Forelimb muscle (tissue), 1 donor: ENCODE measurements at regions not wholly inside any gene's neighbourhood (a gene's known extent, or its start where the extent isn't known, plus 50 kb on each side); places are given as distances from the start of the nearest gene placed in this dataset.
"Not testable (repeated sequence)": the region's sequence is repeated elsewhere in the genome, so short reads cannot be mapped to it uniquely, and the experiment has no call there.

Experiments used
- DNase-seq: peaks from one replicate; pipeline ENCODE4 v3.0.0-alpha.2; 2013; ENCODE audit warnings: low read depth

DNA sequence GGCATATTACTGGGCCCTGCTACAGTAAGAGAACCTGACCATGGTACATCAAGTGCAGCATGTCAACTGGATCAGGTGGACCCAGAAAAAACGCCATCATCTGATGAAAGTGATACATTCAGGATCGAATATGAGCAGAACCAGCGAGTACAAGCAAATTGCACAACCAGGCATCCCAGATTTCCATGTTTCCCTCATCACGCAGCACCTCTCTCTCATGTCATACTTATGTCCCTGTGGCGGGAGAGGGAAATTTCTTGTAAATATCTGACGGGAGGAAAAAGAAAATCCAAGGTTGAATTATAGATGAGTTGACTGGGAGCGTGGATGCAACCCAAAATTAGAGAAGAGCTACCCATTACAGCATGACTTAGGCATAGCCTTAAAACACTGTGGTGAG, 608.5 kb upstream of the FAT1 start:
- DNase-seq = no peak

DNA sequence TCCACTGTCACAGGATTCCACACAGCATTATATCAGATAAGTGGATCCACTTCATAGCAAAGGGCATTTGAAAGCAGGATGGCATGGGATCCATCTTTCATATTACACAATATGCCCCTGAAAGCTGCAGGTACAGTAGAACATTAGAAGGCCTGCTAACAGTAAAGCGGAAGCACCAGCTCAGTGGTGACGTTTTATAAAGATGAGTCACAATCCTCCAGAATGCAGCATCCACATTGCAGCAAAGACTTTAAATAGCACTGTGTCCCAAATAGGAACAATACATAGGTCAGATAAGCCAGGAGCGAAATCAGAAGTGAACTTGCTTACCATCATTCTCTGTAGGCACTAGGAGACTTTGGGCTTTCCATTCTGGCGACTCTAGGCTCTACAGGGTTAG, 609.5 kb upstream of the FAT1 start:
- no peak for DNase-seq

DNA sequence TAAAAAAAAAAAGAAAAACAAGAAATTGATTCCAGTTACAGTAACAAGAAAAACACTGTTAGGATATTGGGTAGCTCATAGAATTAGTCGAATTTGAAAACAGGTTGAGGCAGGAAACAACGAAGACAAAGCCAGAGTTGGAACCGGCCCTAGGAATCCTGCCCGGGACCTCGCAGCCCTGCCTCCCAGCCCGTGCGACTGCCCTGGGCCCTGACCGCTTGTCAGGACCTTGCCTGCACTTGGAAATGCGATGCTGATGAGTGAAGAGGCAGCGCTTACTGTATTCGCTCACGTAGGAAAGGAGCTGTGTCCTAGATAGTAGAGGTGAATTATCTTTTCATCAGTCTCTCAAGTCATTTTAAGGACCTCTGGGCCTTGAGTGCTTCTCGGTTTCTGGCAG, 611.7 kb upstream of the FAT1 start:
- no peak for DNase-seq

DNA sequence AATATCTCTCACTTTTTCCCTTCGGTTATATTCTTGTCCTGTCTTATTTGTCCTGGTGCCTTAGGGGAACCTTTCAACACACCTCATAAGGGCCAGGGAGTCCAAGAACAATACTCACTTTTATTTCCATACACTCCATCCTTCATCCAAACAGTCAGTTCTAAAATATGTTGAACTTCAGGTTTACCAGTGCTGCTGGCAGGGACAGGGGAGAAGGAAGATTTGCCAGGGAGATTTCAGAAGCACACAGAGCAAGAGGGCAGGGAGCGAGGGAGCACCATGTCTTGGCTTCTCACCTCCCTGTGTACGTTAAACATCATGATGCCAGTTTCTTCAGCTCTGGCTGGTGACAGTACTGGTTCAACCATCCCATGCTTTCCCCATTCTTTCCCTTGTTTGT, 631.1 kb upstream of the FAT1 start:
- no peak for DNase-seq

DNA sequence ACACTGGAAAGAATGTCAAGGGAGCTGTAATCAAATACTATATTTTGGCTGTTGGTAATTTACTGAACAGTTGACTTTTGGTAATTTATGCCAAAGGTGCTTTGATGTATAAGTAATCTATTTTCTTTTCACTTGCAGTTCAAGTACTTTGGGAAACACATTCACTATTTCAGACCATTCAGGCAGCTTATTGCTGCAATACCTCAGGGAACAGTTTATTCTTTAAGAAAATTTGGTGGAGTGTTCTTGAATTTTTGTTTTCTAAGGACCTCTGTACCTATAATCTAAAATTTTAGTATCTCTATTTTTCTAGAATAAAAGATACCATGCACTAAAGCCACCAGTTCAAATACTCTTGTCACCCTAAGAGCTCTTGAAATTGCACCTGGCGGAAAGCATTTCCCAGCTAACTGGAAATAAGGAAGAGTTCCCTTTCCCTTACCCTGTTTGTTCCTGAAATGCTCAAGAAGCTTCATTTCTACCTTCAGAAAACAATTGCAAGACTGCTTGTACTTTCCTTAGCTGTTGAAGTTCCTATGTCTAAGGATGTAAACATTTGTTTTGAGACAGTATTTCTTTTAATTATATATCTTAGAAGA, 633.5 kb upstream of the FAT1 start:
- DNase-seq = no peak

DNA sequence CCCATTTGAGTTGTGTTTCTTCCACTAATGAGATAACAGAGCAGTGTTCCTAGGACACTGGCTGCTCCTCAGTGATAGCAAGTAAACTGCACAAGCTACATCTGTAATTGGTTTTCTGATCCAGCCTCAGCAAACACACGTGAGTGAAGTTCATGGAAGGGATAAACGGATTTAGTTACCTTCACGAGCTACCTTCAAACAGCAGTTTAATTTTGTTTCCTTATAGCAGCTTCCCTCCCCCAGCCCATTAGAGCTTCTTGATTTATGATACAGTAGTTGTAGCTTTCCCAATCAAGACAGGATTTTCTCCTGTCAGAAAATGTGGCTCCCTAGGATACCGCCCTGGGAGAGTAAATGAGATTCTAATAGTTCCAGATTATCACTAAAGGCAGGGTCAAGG, 634.2 kb upstream of the FAT1 start:
- no peak for DNase-seq

DNA sequence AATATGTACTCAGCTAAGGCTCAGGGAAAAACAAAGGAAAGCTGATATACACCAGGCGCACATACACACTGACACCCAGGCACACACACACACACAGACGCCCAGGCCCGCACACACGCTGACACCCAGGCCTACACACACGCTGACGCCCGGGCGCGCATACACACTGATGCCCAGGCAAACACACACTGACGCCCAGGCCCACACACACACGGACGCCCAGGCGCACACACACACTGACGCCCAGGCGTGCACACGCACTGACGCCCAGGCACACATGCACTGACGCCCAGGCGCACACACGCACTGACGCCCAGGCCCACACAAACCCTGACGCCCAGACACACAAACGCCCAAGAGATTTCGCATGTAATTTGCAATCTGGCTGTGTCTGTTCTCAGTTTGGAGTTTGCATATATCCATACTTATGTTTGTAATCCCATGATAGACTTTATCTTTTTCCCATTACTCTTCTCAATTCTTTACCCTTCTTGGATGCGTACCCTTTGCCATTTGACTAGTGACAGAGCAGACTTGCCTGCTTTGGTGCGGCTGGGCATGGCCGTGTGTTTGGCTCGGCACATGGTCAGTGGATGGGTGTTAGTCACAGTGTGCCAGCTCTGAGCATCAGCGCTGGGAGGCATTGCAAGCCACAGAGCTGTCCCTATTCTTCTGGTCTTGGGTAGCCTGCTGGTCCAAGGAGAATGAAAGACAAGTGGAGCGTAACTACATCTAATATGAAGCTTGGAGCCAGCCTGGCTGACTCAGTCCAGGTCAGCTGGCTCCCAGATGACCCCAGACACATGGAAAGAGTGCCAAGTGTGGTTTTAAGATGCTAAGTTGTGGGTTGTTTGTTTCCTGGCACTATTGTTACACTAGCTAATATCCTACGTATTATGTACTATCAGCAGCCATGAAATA, 632.4 kb upstream of the ZFP42 start:
- no peak for DNase-seq

DNA sequence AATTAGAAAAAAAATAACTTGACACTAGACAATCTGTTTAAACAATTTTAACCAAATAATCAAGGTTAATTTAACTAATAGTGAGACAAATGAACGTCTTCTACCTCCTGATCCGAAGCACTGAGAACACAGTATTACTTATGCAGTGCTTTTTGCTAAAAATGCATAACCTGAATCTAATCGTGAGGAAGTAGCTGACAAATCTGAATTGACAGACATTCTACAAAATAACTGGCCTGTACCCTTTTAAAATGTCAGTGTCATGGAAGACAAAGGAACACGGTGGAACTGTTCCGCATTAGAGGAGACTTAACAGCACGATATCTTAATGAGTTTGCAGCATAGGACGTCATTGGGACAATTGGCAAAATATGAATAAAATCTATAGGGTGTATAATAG, 631.2 kb upstream of the ZFP42 start:
- DNase-seq = no peak

DNA sequence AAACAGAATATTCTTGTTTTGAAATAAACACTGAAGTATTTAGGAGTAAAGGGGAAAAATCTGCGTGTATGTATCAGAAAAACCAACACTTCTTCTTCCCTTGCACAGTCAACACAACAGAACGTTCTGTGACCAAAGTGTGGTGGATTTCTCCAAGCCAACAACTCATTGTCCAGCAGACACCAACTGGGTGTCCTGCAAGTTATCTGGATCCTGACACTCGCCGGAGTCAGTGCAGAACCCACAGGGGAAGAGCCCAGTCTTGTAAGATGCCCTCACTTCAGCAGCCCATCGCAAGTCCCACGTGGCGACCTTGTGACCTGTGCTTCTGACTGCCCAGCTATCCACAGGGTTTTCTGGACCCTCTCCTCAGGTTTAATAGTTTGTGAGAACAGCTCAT, 630.7 kb upstream of the ZFP42 start:
- no peak for DNase-seq

DNA sequence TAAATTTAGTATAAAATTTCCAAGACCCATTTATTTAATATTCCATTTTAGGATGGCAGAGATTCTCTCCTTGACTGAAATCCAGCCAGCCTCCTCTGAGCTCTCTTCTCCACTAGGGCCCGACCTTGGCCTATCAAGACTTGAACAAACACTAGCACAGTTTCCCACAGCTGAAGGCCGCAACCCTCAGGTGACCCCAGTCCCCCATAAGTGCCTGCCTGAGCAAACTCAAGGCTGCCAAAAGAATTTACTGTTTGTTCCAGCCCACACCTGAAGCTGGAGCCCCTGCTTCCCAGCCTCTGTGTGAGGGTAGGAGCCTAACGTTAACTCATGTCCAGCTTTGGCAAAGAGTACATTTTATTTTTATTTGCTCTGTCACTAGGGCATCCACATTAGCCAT, 629.0 kb upstream of the ZFP42 start:
- no peak for DNase-seq

DNA sequence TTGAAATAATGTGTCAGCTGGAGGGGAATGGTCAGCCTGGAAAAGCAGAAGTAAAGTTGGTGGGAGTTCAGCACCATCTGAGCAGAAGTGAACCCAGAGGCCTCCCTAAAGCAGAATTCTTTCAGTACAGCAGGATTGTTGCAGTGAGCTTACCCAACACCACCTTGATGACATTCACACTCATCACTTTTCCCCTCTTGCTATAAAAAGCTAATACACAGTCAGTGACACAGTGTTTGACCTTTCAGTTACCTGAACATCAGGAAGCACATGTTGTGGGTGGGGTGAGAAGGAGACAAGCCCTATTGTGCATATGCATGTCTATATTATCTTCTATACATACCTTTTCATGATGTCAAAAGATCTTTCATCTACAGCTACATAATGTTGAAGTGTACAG, 624.7 kb upstream of the ZFP42 start:
- no peak for DNase-seq

DNA sequence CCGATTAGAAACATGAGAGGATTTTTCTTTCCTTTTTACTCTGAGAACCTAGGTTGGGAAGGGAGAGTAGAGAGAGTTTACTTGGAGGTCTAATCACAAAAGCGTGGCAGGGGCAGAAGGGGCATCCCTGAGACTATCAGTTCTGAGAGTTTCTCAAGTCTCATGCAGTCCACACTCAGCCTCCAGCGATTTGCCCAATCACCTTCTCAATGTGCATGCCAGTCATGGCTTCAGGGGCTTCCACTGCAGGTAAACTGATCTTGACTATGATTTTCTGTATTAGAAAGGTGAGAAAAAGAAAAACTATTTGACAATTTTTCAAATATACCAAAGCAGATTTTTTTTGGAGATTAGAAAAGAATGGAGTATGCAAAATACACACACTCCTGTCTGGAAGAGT, 617.1 kb upstream of the ZFP42 start:
- DNase-seq = no peak

DNA sequence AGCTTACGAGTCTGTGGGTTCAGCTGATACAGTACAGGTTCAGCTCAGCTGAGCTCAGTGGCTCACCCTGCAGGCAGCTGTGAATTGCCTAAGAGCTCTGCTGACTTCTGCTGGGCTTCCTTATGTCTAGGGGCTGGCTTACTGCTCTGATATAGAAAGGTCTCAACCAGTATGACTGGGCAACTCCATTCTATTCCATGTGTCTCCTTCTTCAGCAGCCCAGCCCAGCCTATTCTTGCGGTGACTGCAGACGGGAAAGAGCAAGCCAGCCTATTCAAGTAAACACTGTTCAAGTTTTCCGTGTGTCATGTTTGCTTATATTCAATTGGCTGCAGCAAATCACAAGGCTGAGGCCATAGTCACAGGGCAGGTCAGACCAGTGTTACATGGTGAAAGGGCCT, 615.4 kb upstream of the ZFP42 start:
- no peak for DNase-seq

DNA sequence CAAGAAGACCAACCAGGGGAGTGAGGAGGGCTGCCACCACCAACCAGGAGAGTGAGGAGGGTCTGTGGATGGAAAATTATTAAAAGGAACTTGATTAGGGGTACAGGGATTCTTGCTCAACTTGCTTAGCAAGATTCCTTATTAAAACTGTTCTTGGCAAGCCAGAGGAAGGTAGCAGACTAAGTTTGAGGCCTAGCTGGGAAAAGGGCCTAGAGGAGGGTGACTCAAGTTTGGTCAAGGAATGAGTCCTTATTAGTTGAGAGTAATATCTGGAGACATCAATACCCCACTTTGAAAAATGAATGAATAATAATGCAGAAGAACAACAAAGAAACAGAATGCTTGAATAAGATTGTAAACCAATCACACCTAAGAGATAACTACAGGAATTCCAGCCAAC, 612.4 kb upstream of the ZFP42 start:
- DNase-seq = no peak

DNA sequence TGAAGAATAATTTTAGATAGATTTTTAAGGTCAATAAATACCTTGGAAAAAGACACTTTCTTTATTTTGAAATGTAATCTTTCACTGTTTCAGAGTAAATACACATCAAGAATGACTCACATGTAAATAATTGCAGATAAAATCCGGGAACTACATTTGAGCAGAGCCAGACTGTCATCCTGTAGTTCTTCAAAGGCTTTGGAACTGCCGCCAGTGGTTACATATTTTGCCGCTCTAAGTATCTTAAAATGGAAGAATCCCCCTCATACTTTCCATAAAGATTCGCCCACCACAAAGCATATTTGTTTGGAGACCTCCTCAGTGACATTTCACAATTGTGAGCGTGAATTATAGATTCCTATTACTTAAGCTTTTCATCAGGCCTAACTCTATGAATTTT, 607.8 kb upstream of the ZFP42 start:
- no peak for DNase-seq

DNA sequence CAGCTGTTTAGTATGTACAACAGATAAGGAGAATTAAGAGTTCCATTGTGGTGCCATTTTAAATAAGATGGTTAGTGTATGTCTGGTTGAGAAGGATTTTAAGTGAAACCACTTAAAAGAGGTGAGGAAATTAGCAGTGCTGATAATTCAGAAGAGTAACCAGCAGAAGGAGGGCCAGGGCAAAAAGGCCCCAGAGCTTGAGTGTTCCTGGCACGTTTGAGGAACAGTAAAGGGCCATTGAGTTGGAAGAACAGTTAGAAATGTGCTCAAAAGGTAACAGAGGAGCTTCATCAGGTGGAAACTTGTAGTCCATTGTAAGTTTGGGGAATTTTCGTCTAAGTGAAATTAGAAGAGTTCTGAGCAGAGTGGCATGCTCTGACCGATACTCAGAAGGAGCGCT, 606.2 kb upstream of the ZFP42 start:
- DNase-seq = no peak

DNA sequence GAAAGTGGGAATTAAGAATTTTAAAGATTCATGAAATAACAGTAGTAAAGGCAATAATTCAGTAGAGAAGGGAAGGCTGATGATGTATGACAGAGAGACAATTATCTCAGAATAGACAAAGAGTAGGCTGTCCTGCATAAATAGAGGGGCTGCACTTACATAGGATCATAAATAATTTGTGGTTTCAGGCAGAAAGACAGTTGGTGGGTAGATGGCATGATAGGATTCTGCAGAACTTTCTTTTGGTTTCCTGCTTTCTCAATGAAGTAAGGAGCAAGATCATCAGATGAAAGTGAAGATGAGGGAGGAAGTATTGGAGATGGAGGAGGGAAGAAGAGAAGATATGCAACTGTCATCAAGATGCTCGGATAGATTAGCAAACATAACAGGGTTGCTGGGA, 604.9 kb upstream of the ZFP42 start:
- no peak for DNase-seq

DNA sequence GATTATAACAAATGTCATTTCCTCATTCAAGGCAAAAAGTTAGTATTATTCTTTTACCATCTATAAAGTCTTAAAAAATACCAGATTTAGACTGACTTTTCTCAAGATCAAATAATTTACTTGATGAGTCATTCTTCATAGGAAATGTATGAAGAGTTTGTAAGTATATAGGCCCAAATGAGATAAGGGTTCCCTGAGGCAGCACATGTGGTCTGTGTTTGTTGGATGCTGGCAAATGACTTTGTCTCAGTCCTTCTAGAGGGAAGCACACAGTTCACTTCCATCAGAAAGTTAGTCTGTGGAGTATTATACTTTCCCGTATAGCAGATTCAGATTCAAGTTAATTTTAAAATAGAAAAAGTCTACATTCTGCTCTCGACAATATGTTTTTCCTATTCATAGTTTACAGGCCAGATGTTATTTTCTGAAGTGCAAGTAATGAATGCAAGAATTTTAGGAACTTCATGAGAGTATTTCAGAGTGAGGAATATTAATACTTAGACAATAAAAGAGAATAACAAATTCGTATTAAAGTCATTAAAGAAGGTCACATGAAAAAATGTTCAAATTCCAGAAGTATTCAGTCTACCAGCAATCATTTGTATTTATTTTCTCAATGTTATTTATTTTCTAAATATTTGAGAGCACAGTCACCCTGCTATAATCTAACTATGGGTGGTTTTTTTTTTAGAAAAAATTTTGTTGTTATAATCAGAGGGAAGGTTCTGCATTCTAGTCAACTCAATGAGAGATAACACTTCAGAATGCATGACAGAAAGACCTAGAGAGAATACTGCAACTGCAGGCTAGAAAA, 601.8 kb upstream of the ZFP42 start:
- no peak for DNase-seq

DNA sequence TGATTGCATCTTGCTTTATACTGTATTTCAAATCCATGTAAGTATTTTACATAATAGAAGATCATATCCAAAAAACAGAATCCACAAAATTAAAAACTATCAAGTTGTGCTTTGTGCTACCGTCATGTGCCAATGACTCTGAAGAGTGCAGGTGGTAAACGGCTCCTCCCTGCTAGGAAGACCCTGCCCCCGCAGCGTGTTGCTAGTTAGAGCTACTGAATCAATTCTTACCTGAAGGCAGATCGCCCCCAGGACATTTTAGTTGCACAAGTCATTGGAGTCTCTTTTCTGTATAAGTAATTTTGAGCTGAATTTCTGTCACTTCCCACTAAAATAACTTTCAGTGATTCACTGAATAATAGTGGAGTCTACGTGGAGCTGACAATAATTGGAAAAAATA, 599.5 kb upstream of the ZFP42 start:
- no peak for DNase-seq

DNA sequence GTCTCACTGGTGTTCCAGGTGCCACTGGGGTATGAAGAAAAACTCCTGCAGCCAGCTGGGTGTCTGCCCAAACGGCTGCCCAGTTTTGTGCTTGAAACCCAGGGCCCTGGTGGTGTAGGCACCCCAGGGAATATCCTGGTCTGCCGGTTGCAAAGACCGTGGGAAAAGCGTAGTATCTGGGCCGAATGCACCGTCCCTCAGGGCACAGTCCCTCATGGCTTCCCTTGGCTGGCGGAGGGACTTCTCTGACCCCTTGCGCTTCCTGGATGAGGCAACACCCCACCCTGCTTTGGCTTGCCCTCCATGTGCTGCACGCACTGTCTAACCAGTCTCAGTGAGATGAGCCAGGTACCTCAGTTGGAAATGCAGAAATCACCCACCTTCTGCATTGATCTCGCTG, 587.1 kb upstream of the ZFP42 start:
- not testable (repeated sequence) for DNase-seq

DNA sequence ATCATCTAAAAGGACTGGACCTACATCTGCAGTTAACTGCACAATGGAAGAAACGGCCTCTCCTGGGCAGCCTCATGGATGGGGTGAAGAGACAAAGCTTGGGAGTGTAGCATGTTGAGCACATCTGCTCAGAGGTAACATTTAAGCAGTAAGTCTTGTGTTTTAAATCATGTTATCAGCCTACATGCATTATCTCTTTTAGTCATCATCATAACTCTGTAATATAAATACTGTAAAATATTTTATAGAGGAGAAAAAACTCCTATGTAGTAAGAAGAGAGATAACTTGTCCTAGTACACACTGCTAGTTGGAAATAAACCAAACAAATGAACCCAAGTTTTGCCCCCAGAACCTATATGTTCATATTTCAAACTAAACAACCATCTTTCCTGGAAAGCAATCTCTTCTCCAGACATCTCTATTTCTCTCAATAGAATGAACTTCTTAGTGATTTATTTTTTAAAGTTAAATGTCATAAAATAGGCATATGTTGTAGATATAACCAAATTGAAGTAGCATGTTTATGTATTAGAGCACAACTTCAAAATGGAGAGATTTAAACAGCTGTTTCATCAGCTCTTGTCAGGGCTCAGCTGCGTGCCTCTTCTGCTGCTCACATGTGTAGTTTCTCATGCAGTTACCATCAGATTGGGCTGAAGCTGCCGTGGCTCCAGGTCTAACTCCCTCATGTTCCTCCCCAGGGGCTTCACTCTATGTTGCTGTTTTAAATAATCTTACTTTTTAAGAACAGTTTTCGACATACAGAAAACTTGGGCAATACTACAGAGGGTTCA, 581.8 kb upstream of the ZFP42 start:
- no peak for DNase-seq

DNA sequence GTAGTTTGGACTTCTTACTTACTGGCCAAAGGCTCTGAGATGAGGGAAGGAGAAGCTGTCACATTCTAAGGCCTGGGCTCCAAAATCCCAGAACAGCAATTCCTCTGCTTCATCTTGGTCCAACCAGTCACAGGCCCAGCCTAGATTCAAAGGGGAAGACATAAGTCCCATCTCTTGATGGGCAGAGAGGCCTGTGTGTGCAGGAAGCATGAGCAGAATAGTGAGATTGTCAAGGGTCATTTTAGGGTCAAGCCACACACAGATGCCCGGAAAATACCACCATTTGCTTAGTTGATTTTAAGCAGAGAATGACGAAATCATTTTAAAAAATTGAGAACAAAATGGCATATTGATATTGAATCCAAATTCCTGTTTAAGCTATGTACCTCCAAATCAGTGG, 580.9 kb upstream of the ZFP42 start:
- DNase-seq = no peak
